ENCODE measurements at regions not wholly inside any gene's neighbourhood (a gene's known extent, or its start where the extent isn't known, plus 50 kb on each side); places are given as distances from the start of the nearest gene placed in this dataset.

DNA sequence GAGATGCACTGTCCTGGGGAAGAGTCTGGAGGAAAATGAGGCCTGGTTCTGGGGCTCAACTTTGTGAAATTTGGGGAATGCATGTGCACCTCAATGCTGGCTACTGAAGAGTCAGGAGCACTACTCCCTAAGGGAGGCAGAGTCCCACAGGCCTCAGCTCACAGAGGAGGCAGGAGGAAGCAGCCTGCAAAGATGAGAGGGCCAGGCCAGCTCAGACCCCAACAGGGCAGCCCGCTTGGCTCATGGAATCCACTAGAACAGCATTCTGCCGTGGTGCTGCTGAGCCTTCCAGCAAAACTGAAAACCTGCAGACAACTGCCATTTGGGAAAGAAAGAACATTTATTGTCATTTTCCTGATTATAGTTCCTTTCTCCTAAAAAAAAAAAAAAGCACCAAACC lies 300.5 kb downstream of the CTTN start:
- CTCF ChIA-PET (ENCODE audit: low intra/inter-chr PET ratio): no interaction called here
- POLR2A ChIA-PET: no interaction called here
- H3K79me2 ChIP-seq (ENCODE audit: control insufficient read depth, insufficient read depth, low read length): no peaks in the 10 kb centered on the region
- no peak overlapping the region for H3K4me3 ChIP-seq
- no peak overlapping the region for H2AFZ ChIP-seq (ENCODE audit: low read depth, low read length)
- WGBS (ENCODE audit: insufficient coverage, low coverage, missing lambda C conversion rate): 6% methylated on average over 2 of the region's 2 CpGs
- H3K9me1 ChIP-seq (ENCODE audit: control insufficient read depth, insufficient read depth, low read length): no peaks in the 10 kb centered on the region
- in situ Hi-C loops (cut with MboI) (no loop called here), intact Hi-C loops (cut with micrococcal nuclease) (no loop called here)
- H3K36me3 ChIP-seq (ENCODE audit: control insufficient read depth, insufficient read depth, low read length): no peaks in the 10 kb centered on the region
- no peak for TF ChIP-seq ZNF668 (CRISPR knock-in tag; IDR thresholded peaks at IDR 0.05)
- no peak for TF ChIP-seq FOS (IDR thresholded peaks at IDR 0.05; ENCODE audit: extremely low read depth, insufficient read length)
- no peak for TF ChIP-seq POLR2H (tag; IDR thresholded peaks at IDR 0.05; ENCODE audit: low read depth)
- TF ChIP-seq CCAR2 (IDR thresholded peaks at IDR 0.05; ENCODE audit: low read depth, low read length): no peak
- TF ChIP-seq FIP1L1 (IDR thresholded peaks at IDR 0.05; ENCODE audit: low read depth, low read length, poor library complexity, severe bottlenecking): no peak
- no peak for TF ChIP-seq XRCC3 (IDR thresholded peaks at IDR 0.05)
- no peak for TF ChIP-seq SMAD1 (IDR thresholded peaks at IDR 0.05; ENCODE audit: low read depth, low read length, partially characterized antibody)
- no peak for TF ChIP-seq ZBTB1 (CRISPR knock-in tag; IDR thresholded peaks at IDR 0.05; ENCODE audit: borderline replicate concordance, low read depth)
- no peak for TF ChIP-seq ZBTB17 (CRISPR knock-in tag; IDR thresholded peaks at IDR 0.05)
- FAIRE-seq: no peak
- no TSS peak for BruUV-seq (replicated peaks)
- ATAC-seq: no peak
- H3K27ac ChIP-seq (ENCODE audit: extremely low read depth, low read depth, low read length): no peak overlapping the region
- peaks cover 0 to 10% of the 10 kb centered on the region in 2 experiments; a peak in 3 of 5 replicates for H3K27me3 ChIP-seq (ENCODE audit: control insufficient read depth in 2 of 2, insufficient read depth in 2 of 2, low read length in 2 of 2)
- no peak for DNase-seq (ENCODE audit: extremely low read depth in 1 of 4, low spot score in 3 of 4)
- no peaks in the 10 kb centered on the region for H3K9me3 ChIP-seq (replicated peaks; ENCODE audit: control insufficient read depth, insufficient read depth, low read depth, low read length)
- no peak overlapping the region for H3K9ac ChIP-seq (ENCODE audit: insufficient read depth in 1 of 2, low read depth in 2 of 2, low read length in 2 of 2)
- no peaks in the 10 kb centered on the region for H3K4me1 ChIP-seq (replicated peaks in 1 of 2; ENCODE audit: control insufficient read depth in 2 of 2, insufficient read depth in 2 of 2, low read length in 2 of 2)
- no peak overlapping the region for H3K4me2 ChIP-seq (ENCODE audit: insufficient read depth, low read length)
- no peaks in the 10 kb centered on the region for H4K20me1 ChIP-seq (replicated peaks; ENCODE audit: control insufficient read depth, insufficient read depth, low read length)

Measured in K562 (cell line).